ENCODE measurements at regions not wholly inside any gene's neighbourhood (a gene's known extent, or its start where the extent isn't known, plus 50 kb on each side); places are given as distances from the start of the nearest gene placed in this dataset.

DNA sequence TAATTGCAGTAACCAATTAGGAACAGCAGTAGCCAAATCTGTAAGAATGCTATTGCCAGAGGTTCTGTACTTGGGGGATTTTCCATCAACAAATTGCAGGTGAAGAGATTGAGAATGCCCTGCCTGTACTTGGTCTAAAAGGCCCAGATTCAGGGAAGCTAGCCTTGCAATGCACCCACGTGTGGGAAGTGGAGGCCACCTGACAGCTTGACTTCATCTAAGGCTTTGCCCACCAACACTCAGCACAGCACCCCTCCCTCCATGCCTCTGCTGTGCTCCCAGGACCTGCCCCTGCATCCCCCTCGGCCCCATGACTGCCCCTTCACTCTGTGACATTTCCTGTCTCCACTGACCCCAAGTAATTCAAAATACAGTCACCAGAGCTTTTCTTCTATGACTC is 79.1 kb upstream of the CDH5 start:
- intact Hi-C loops (cut with DNase I; ENCODE audit: low total_unique reads): no loop called here
- no peaks in the 10 kb centered on the region for H3K9me3 ChIP-seq
- no peaks in the 10 kb centered on the region for H3K36me3 ChIP-seq
- no peaks in the 10 kb centered on the region for H3K27me3 ChIP-seq
- no peak overlapping the region for H3K27ac ChIP-seq
- no peak for TF ChIP-seq POLR2A (IDR thresholded peaks at IDR 0.05)
- no peak for TF ChIP-seq CTCF (IDR thresholded peaks at IDR 0.05)
- H3K4me3 ChIP-seq: no peak overlapping the region
- no peak for DNase-seq
- no peaks in the 10 kb centered on the region for H3K4me1 ChIP-seq

DNA sequence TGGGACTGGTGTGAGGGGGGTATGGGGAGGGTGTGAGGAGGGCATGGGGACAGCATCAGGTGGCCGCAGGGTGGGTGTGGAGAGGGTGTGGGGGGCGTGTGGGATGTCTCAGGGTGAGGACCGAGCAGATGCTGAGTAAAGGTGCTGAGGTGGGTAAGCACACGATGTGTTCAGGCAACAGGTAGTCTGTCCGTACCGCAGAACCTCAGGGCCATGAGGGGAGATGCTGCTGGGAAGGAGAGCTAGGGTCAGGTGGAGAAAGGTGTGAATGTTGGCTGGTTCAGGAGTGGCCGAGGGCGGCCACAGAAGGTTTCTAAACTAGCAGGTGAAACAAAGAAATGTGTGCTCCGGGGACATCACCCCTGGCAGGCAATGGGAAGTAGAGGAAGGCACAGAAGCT is 80.0 kb upstream of the CDH5 start:
- H3K36me3 ChIP-seq: no peaks in the 10 kb centered on the region
- no peak for DNase-seq

DNA sequence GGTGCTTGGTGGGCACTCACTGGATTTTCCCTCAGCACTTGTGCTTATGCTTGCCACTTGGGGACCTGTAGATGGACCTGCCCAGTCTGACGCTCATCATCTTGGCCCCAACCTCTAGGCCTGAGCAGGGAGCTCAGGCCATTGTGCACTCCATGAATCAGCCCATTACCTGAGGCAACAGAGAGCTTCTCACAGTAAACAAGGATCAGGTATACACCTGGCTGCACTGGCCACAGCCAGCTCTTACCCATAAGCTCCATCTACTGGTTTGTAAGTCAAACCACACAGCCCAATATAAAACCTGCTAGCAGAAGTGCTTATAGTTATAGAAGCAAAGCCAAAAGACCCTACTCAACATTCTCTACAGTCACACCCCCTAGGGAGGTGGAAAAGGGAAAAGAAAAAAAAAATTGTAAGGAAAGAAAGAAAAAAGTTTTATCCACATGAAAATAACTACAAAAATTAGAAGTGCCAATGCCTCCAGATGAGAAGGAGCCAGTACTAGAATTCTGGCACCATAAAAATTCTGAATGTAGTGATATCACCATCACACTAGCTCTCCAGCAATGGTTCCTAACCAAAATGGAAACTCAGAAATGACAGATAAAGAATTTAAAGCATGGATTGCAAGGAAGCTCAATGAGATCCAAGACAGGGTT is 87.8 kb upstream of the CDH5 start:
- intact Hi-C loops (cut with DNase I; ENCODE audit: low total_unique reads): no loop called here

More for the DNA sequence above, 80.0 kb upstream of the CDH5 start:
- no peaks in the 10 kb centered on the region for H3K27me3 ChIP-seq
- intact Hi-C loops (cut with DNase I; ENCODE audit: low total_unique reads): no loop called here
- H3K9me3 ChIP-seq: no peaks in the 10 kb centered on the region
- H3K27ac ChIP-seq: no peak overlapping the region
- H3K4me3 ChIP-seq: no peak overlapping the region
- no peak for TF ChIP-seq CTCF (IDR thresholded peaks at IDR 0.05)
- no peak for TF ChIP-seq POLR2A (IDR thresholded peaks at IDR 0.05)
- H3K4me1 ChIP-seq: no peaks in the 10 kb centered on the region

GRCh38 chr16:66278111-66278531 is 88.4 kb upstream of the CDH5 start:
- Histone ChIP-seq H3K27ac (no peak overlapping the region), H3K4me1 (no peaks in the 10 kb centered on the region), H3K27me3 (no peaks in the 10 kb centered on the region), H3K9me3 (peaks cover 0 to 9% of the 10 kb centered on the region in 2 donors), H3K4me3 (no peak overlapping the region), H3K36me3 (no peaks in the 10 kb centered on the region)
- intact Hi-C loops (cut with DNase I; ENCODE audit: low total_unique reads): no loop called here
- TF ChIP-seq CTCF (IDR thresholded peaks at IDR 0.05) (no peak), POLR2A (IDR thresholded peaks at IDR 0.05) (no peak)
- no peak for DNase-seq

More for the DNA sequence above, 87.8 kb upstream of the CDH5 start:
- H3K4me3 ChIP-seq: no peak overlapping the region
- no peaks in the 10 kb centered on the region for H3K36me3 ChIP-seq
- DNase-seq: no peak
- no peaks in the 10 kb centered on the region for H3K4me1 ChIP-seq
- peaks cover 0 to 9% of the 10 kb centered on the region in 2 donors for H3K9me3 ChIP-seq
- TF ChIP-seq CTCF (IDR thresholded peaks at IDR 0.05): no peak
- TF ChIP-seq POLR2A (IDR thresholded peaks at IDR 0.05): no peak
- H3K27ac ChIP-seq: no peak overlapping the region
- no peaks in the 10 kb centered on the region for H3K27me3 ChIP-seq

- Histone ChIP-seq H3K27me3 (no peaks in the 10 kb centered on the region), H3K4me1 (no peaks in the 10 kb centered on the region), H3K4me3 (no peak overlapping the region), H3K9me3 (peaks cover 0 to 9% of the 10 kb centered on the region in 2 donors), H3K36me3 (no peaks in the 10 kb centered on the region), H3K27ac (no peak overlapping the region)
- intact Hi-C loops (cut with DNase I; ENCODE audit: low total_unique reads): no loop called here
- DNase-seq: no peak
- TF ChIP-seq POLR2A (IDR thresholded peaks at IDR 0.05) (no peak), CTCF (IDR thresholded peaks at IDR 0.05) (no peak)
These were observed 89.0 kb upstream of the CDH5 start for GRCh38 chr16:66277311-66278070.

Data from uterus (tissue), 3 donors.